CD4-positive, alpha-beta T cell (primary cell): ENCODE measurements at regions not wholly inside any gene's neighbourhood (a gene's known extent, or its start where the extent isn't known, plus 50 kb on each side); places are given as distances from the start of the nearest gene placed in this dataset.

Experiments
- ATAC-seq: fragments of 200-7000 bp; cut with Tn5 transposase; one replicate; pipeline ENCODE4 v1.10.0; 2022; ENCODE audit warnings: mild to moderate bottlenecking; ENCODE audit not compliant: poor library complexity
- CTCF ChIA-PET: fragments of 350-600 bp; sonication (Branson Sonifier 250); formaldehyde crosslinking; loops from one replicate; lab custom pipeline; 2021; ENCODE audit warnings: antibody characterized with exemption, inconsistent platforms; lab: Charles Lee
- POLR2A ChIA-PET: fragments of 350-600 bp; sonication (Branson Sonifier 250); formaldehyde crosslinking; loops from one replicate; lab custom pipeline; 2021; ENCODE audit warnings: antibody characterized with exemption, inconsistent platforms; lab: Charles Lee
- DNase-seq, 14 experiments: peaks; one replicate each; pipeline ENCODE4 v3.0.0-alpha.2; 2013 to 2020; ENCODE audit warnings: mixed read lengths in 2 of 14
- H3K27ac ChIP-seq, 2 donors: one replicate each; pipeline versions ENCODE4 v1.5.1 to v1.7.0; 2013; ENCODE audit warnings: low read length in 2 of 2, low read depth in 1 of 2, mild to moderate bottlenecking in 1 of 2
- H3K27me3 ChIP-seq, 2 experiments: 1 replicate in 1 of 2; 2 replicates in 1 of 2; pipeline versions ENCODE4 v1.6.1 to v1.7.0; 2013; ENCODE audit warnings: low read length in 2 of 2, control low read depth in 1 of 2, mild to moderate bottlenecking in 1 of 2, moderate library complexity in 1 of 2; ENCODE audit not compliant: insufficient read depth in 2 of 2, control insufficient read depth in 1 of 2
- H3K36me3 ChIP-seq: one replicate; pipeline ENCODE4 v1.6.1; 2013; ENCODE audit warnings: low read length, control low read depth; ENCODE audit not compliant: insufficient read depth
- H3K4me1 ChIP-seq: one replicate; pipeline ENCODE4 v1.6.1; 2013; ENCODE audit warnings: low read length, control low read depth; ENCODE audit not compliant: insufficient read depth
- H3K4me3 ChIP-seq: one replicate; pipeline ENCODE4 v1.5.1; 2013; ENCODE audit warnings: mild to moderate bottlenecking, low read length, moderate library complexity
- H3K9me3 ChIP-seq, 2 experiments: 1 replicate in 1 of 2; 2 replicates in 1 of 2; pipeline versions ENCODE4 v1.6.1 to v1.7.0; 2013; ENCODE audit warnings: low read length in 2 of 2, mild to moderate bottlenecking in 2 of 2, control low read depth in 1 of 2, moderate library complexity in 1 of 2; ENCODE audit not compliant: control insufficient read depth in 1 of 2, insufficient read depth in 1 of 2
- H3K27ac Mint-ChIP-seq: one replicate; pipeline ENCODE4 v1.8.0; 2020; ENCODE audit warnings: mixed read lengths
- H3K27me3 Mint-ChIP-seq: one replicate; pipeline ENCODE4 v1.8.0; 2021; ENCODE audit warnings: mixed read lengths
- H3K36me3 Mint-ChIP-seq: one replicate; pipeline ENCODE4 v1.8.0; 2021; ENCODE audit warnings: low read depth, mixed read lengths
- H3K4me1 Mint-ChIP-seq: one replicate; pipeline ENCODE4 v1.8.0; 2021; ENCODE audit warnings: low read depth, mixed read lengths
- H3K4me3 Mint-ChIP-seq: one replicate; pipeline ENCODE4 v1.8.0; 2020; ENCODE audit warnings: mild to moderate bottlenecking, mixed read lengths
- H3K9me3 Mint-ChIP-seq: one replicate; pipeline ENCODE4 v1.8.0; 2020; ENCODE audit warnings: mixed read lengths
- CTCF ChIP-seq: fragments of 200-600 bp; IDR thresholded peaks from one replicate; pipeline ENCODE4 v1.8.0; 2022; ENCODE audit warnings: antibody characterized with exemption, mild to moderate bottlenecking
- intact Hi-C, 2 experiments: fragments of 100-400 bp; cut with DNase I in 1 of 2; cut with micrococcal nuclease in 1 of 2; formaldehyde crosslinking; loops; one replicate each; pipeline versions ENCODE4 v1.15.1 to v1.9.0; 2023 to 2025; cut with DNase I, micrococcal nuclease

DNA sequence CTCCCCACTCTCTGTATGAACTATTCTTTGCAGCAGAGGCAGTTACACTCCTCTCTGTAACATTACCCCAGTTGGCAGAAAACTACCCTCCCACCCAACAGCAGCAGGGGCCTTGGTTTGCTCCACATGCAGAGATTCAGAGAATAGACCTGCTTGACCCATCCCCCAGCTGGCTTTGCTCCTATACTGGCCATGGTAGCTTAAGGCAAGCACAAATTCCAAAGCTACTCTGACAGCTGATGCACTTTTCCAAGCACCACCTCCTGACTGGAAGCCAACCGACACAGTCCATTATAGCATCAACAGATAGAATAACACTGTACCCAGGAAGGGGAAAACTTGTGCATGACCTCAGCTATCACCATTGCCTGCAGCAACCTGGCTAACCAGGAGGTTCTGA is 846.5 kb upstream of the NCAM2 start:
- Mint-ChIP-seq H3K4me3 (no peak overlapping the region), H3K9me3 (peaks cover 11% of the 10 kb centered on the region), H3K4me1 (no peaks in the 10 kb centered on the region), H3K27ac (no peak overlapping the region), H3K27me3 (no peaks in the 10 kb centered on the region), H3K36me3 (no peaks in the 10 kb centered on the region)
- H3K27ac ChIP-seq: no peak overlapping the region
- intact Hi-C loops: no loop called here
- no peak overlapping the region for H3K4me3 ChIP-seq
- DNase-seq (no peak), ATAC-seq (no peak)
- H3K4me1 ChIP-seq: no peaks in the 10 kb centered on the region
- H3K27me3 ChIP-seq: no peaks in the 10 kb centered on the region
- CTCF ChIA-PET: no interaction called here
- TF ChIP-seq CTCF: no peak
- no peaks in the 10 kb centered on the region for H3K36me3 ChIP-seq
- H3K9me3 ChIP-seq: peaks cover 12 to 17% of the 10 kb centered on the region in 2 experiments
- POLR2A ChIA-PET: no interaction called here

DNA sequence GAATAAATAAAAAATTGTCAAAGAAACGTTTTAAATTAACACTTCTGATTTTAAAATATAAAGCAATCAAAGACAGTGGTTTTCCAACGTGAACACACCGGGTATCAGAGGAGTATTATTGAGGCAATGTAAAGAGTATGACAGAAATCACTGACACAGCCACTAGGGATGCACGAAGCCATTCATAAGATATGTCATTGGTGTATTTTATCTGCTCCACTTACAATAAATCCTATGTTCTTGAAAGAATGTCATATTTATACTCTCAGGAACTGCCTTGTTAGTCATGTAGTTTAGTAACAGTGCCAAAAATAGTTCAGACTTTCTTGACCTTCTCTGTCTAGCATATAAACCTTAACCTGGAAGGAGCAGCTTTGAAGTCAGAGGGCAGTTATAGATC is 835.0 kb upstream of the NCAM2 start:
- no peaks in the 10 kb centered on the region for H3K36me3 Mint-ChIP-seq
- Histone ChIP-seq H3K4me1 (no peaks in the 10 kb centered on the region), H3K27me3 (no peaks in the 10 kb centered on the region), H3K4me3 (no peak overlapping the region), H3K36me3 (no peaks in the 10 kb centered on the region), H3K27ac (no peak overlapping the region), H3K9me3 (no peaks in the 10 kb centered on the region)
- peaks cover 8% of the 10 kb centered on the region for H3K9me3 Mint-ChIP-seq
- POLR2A ChIA-PET: no interaction called here
- CTCF ChIA-PET: no interaction called here
- no peak overlapping the region for H3K4me3 Mint-ChIP-seq
- H3K4me1 Mint-ChIP-seq: no peaks in the 10 kb centered on the region
- ATAC-seq (no peak), DNase-seq (no peak)
- intact Hi-C loops: no loop called here
- no peak overlapping the region for H3K27ac Mint-ChIP-seq
- H3K27me3 Mint-ChIP-seq: no peaks in the 10 kb centered on the region
- no peak for TF ChIP-seq CTCF

DNA sequence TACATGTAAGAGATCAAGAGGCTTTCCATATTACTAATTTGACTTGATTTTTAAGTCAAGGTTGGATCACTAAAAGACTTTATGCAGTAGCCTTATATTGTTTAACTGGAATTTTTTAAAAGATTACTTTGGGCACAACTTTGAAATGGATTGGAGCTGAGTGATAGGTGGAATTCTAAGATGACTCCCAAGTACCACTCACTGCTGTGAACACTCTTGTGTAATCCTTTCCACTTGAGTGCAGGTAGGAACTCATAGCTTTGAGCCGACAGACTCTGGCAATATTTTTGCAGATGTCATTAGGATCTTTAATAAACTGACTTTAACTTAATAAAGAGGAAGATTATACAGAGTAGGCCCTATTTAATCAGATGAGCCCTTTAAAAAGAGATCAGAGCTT is 831.1 kb upstream of the NCAM2 start:
- DNase-seq (no peak), ATAC-seq (no peak)
- H3K27me3 ChIP-seq: no peaks in the 10 kb centered on the region
- H3K27me3 Mint-ChIP-seq: no peaks in the 10 kb centered on the region
- H3K27ac Mint-ChIP-seq: no peak overlapping the region
- H3K4me1 Mint-ChIP-seq: no peaks in the 10 kb centered on the region
- no peak for TF ChIP-seq CTCF
- no peak overlapping the region for H3K4me3 ChIP-seq
- H3K4me3 Mint-ChIP-seq: no peak overlapping the region
- no peaks in the 10 kb centered on the region for H3K36me3 Mint-ChIP-seq
- intact Hi-C loops: no loop called here
- POLR2A ChIA-PET: no interaction called here
- CTCF ChIA-PET: no interaction called here
- no peaks in the 10 kb centered on the region for H3K9me3 ChIP-seq
- no peaks in the 10 kb centered on the region for H3K36me3 ChIP-seq
- H3K9me3 Mint-ChIP-seq: peaks cover 3% of the 10 kb centered on the region
- no peak overlapping the region for H3K27ac ChIP-seq
- no peaks in the 10 kb centered on the region for H3K4me1 ChIP-seq
